GM12878 (cell line): ENCODE measurements at regions not wholly inside any gene's neighbourhood (a gene's known extent, or its start where the extent isn't known, plus 50 kb on each side); places are given as distances from the start of the nearest gene placed in this dataset.

Experiments
- ASH2L ChIP-seq: fragments of 300-600, 200-600 bp; sonication (generic); IDR thresholded peaks from 2 replicates; pipeline ENCODE4 v1.6.1; 2017; ENCODE audit warnings: low read depth, mild to moderate bottlenecking, borderline replicate concordance
- BCL11A ChIP-seq: IDR thresholded peaks from 2 replicates; pipeline ENCODE4 v1.6.1; 2011; ENCODE audit warnings: low read depth, low read length
- BHLHE40 ChIP-seq, 2 experiments: fragments of 450-650 bp in 1 of 2; IDR thresholded peaks; 2 replicates each; pipeline ENCODE4 v1.6.1; 2011 to 2017; ENCODE audit warnings: low read depth in 2 of 2, borderline replicate concordance in 1 of 2, improper control_type of control experiment in 1 of 2, low read length in 1 of 2, mild to moderate bottlenecking in 1 of 2
- BMI1 ChIP-seq: fragments of 450-650 bp; IDR thresholded peaks from 2 replicates; pipeline ENCODE4 v1.6.1; 2016; ENCODE audit warnings: mild to moderate bottlenecking, moderate library complexity, borderline replicate concordance
- BRCA1 ChIP-seq: IDR thresholded peaks from 2 replicates; pipeline ENCODE4 v1.6.1; 2011; ENCODE audit warnings: low read depth, low read length, improper control_type of control experiment
- CBX3 ChIP-seq: fragments of 200-600 bp; sonication (generic); IDR thresholded peaks from 2 replicates; pipeline ENCODE4 v1.6.1; 2016; ENCODE audit warnings: low read depth, borderline replicate concordance
- ETV6 ChIP-seq, 2 experiments: fragments of 450-650 bp in 1 of 2; IDR thresholded peaks in 1 of 2; conservative IDR thresholded peaks in 1 of 2; 2 replicates each; pipeline ENCODE4 v1.6.1; 2014; ENCODE audit warnings: antibody characterized with exemption in 1 of 2, borderline replicate concordance in 1 of 2, low read depth in 1 of 2, mild to moderate bottlenecking in 1 of 2, moderate library complexity in 1 of 2
- IKZF2 ChIP-seq, 2 experiments: fragments of 450-650 bp; IDR thresholded peaks; 2 replicates each; pipeline ENCODE4 v1.6.1; 2017; ENCODE audit warnings: mild to moderate bottlenecking in 2 of 2, moderate library complexity in 2 of 2
- JUNB ChIP-seq: IDR thresholded peaks from 2 replicates; pipeline ENCODE4 v1.6.1; 2016; ENCODE audit warnings: antibody characterized with exemption, mild to moderate bottlenecking
- MTA2 ChIP-seq: fragments of 450-650 bp; IDR thresholded peaks from 2 replicates; pipeline ENCODE4 v1.6.1; 2016; ENCODE audit warnings: low read depth, mild to moderate bottlenecking, moderate library complexity
- MXI1 ChIP-seq: fragments of 150-350 bp; IDR thresholded peaks from 2 replicates; pipeline ENCODE4 v1.6.1; 2011; ENCODE audit warnings: low read depth, mild to moderate bottlenecking, inconsistent platforms, low read length, improper control_type of control experiment
- MYB ChIP-seq: fragments of 150-350 bp; IDR thresholded peaks from 2 replicates; pipeline ENCODE4 v1.6.1; 2014; ENCODE audit warnings: mild to moderate bottlenecking, low read depth, low read length, borderline replicate concordance
- NFXL1 ChIP-seq: fragments of 450-650 bp; IDR thresholded peaks from 2 replicates; pipeline ENCODE4 v1.6.1; 2017; ENCODE audit warnings: antibody characterized with exemption, mild to moderate bottlenecking, borderline replicate concordance
- RAD21 ChIP-seq: IDR thresholded peaks from 2 replicates; pipeline ENCODE4 v1.6.1; 2011; ENCODE audit warnings: mild to moderate bottlenecking, low read depth, low read length, moderate library complexity; ENCODE audit not compliant: insufficient read depth
- SPI1 ChIP-seq: IDR thresholded peaks from 2 replicates; pipeline ENCODE4 v1.6.1; 2011; ENCODE audit warnings: low read depth, mild to moderate bottlenecking, low read length, moderate library complexity, borderline replicate concordance; ENCODE audit not compliant: insufficient read depth
- TCF7 ChIP-seq: IDR thresholded peaks from 2 replicates; pipeline ENCODE4 v1.6.1; 2014; ENCODE audit warnings: antibody characterized with exemption, borderline replicate concordance
- YY1 ChIP-seq: IDR thresholded peaks from 2 replicates; pipeline ENCODE4 v1.6.1; 2011; ENCODE audit warnings: low read depth, mild to moderate bottlenecking, low read length
- ZNF207 ChIP-seq: fragments of 450-650 bp; IDR thresholded peaks from 2 replicates; pipeline ENCODE4 v1.6.1; 2014; ENCODE audit warnings: antibody characterized with exemption, mild to moderate bottlenecking, borderline replicate concordance
- ZNF217 ChIP-seq: fragments of 450-650 bp; IDR thresholded peaks from 2 replicates; pipeline ENCODE4 v1.6.1; 2017; ENCODE audit warnings: antibody characterized with exemption, mild to moderate bottlenecking
- ZNF24 ChIP-seq: fragments of 450-650 bp; IDR thresholded peaks from 2 replicates; pipeline ENCODE4 v1.6.1; 2017; ENCODE audit warnings: antibody characterized with exemption, mild to moderate bottlenecking
- ZNF274 ChIP-seq: IDR thresholded peaks from one replicate; pipeline ENCODE4 v1.8.0; 2011; ENCODE audit not compliant: insufficient read length, insufficient read depth
- ZZZ3 ChIP-seq: IDR thresholded peaks from 2 replicates; pipeline ENCODE4 v1.6.1; 2011; ENCODE audit warnings: low read depth; ENCODE audit not compliant: control insufficient read depth, insufficient read length
- TF ChIP-seq, protein P1 (sequence below): fragments of 450-650 bp; IDR thresholded peaks from 2 replicates; pipeline ENCODE4 v1.6.1; 2017; ENCODE audit warnings: mild to moderate bottlenecking, moderate library complexity
- TF ChIP-seq, protein P2 (sequence below): IDR thresholded peaks from 2 replicates; pipeline ENCODE4 v1.6.1; 2011; ENCODE audit warnings: borderline replicate concordance, low read depth, mild to moderate bottlenecking, moderate library complexity, mixed read lengths, low read length; ENCODE audit not compliant: insufficient read depth; ENCODE audit errors: extremely low read length
- TF ChIP-seq, protein P3 (sequence below), 3 experiments: IDR thresholded peaks in 2 of 3; conservative IDR thresholded peaks in 1 of 3; 2 replicates each; pipeline ENCODE4 v1.5.1; 2011; ENCODE audit warnings: low read depth in 3 of 3, low read length in 3 of 3, mild to moderate bottlenecking in 3 of 3, control low read depth in 2 of 3, moderate library complexity in 2 of 3, inconsistent platforms in 1 of 3, mixed read lengths in 1 of 3; ENCODE audit not compliant: control insufficient read depth in 2 of 3, insufficient read depth in 1 of 3; ENCODE audit errors: extremely low read depth in 1 of 3

DNA sequence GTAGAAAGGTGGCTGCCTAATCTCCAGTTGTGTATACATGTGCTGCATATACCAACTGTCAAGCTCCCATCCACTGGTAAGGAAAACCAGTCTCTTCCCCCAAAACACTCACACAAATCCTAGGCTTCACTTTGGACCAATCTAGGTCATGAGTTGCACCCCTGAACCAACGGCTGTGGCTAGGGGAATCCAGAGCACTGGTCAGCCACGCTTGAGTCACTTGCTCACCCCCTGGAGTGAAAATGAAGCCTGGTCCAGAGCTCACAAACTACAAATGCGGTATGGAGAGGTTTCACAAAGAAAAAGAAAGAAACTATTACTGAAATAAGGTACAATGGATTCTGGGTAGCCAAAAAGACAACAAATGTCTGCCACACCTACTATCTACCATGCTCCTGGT lies 66.1 kb upstream of the NLK start (continued):
- TF ChIP-seq SPI1 (no peak), ETV6 (conservative IDR thresholded peaks at IDR 0.05 in 1 of 2, IDR thresholded peaks at IDR 0.05 in 1 of 2; ENCODE audit: borderline replicate concordance in 1 of 2, low read depth in 1 of 2) (no peak), ZZZ3 (no peak), BCL11A (0 out of 2 replicates have a peak, but pooled peaks have one; percentile 7), MTA2 (peak; percentile 59; the same call in 1 of the 2 replicates), RAD21 (no peak), CBX3 (no peak), IKZF2 (IDR thresholded peaks at IDR 0.05) (peak; percentile 59 to 72; a peak in 3 of 4 replicates), ASH2L (no peak), BRCA1 (no peak), MYB (no peak), ZNF217 (0 out of 2 replicates have a peak, but pooled peaks have one; percentile 29), BMI1 (no peak), JUNB (no peak), ZNF24 (no peak), ZNF274 (no peak), MXI1 (no peak), TCF7 (no peak), ZNF207 (no peak), BHLHE40 (IDR thresholded peaks at IDR 0.05; ENCODE audit: borderline replicate concordance in 1 of 2, low read depth in 2 of 2, low read length in 1 of 2) (peak; percentile 40 to 48; a peak in 2 of 4 replicates), NFXL1 (no peak), YY1 (no peak)
- TF ChIP-seq, protein P1, sequence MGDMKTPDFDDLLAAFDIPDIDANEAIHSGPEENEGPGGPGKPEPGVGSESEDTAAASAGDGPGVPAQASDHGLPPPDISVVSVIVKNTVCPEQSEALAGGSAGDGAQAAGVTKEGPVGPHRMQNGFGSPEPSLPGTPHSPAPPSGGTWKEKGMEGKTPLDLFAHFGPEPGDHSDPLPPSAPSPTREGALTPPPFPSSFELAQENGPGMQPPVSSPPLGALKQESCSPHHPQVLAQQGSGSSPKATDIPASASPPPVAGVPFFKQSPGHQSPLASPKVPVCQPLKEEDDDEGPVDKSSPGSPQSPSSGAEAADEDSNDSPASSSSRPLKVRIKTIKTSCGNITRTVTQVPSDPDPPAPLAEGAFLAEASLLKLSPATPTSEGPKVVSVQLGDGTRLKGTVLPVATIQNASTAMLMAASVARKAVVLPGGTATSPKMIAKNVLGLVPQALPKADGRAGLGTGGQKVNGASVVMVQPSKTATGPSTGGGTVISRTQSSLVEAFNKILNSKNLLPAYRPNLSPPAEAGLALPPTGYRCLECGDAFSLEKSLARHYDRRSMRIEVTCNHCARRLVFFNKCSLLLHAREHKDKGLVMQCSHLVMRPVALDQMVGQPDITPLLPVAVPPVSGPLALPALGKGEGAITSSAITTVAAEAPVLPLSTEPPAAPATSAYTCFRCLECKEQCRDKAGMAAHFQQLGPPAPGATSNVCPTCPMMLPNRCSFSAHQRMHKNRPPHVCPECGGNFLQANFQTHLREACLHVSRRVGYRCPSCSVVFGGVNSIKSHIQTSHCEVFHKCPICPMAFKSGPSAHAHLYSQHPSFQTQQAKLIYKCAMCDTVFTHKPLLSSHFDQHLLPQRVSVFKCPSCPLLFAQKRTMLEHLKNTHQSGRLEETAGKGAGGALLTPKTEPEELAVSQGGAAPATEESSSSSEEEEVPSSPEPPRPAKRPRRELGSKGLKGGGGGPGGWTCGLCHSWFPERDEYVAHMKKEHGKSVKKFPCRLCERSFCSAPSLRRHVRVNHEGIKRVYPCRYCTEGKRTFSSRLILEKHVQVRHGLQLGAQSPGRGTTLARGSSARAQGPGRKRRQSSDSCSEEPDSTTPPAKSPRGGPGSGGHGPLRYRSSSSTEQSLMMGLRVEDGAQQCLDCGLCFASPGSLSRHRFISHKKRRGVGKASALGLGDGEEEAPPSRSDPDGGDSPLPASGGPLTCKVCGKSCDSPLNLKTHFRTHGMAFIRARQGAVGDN: peak; percentile 64
- TF ChIP-seq, protein P2, sequence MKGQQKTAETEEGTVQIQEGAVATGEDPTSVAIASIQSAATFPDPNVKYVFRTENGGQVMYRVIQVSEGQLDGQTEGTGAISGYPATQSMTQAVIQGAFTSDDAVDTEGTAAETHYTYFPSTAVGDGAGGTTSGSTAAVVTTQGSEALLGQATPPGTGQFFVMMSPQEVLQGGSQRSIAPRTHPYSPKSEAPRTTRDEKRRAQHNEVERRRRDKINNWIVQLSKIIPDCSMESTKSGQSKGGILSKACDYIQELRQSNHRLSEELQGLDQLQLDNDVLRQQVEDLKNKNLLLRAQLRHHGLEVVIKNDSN: no peak
- TF ChIP-seq, protein P3, sequence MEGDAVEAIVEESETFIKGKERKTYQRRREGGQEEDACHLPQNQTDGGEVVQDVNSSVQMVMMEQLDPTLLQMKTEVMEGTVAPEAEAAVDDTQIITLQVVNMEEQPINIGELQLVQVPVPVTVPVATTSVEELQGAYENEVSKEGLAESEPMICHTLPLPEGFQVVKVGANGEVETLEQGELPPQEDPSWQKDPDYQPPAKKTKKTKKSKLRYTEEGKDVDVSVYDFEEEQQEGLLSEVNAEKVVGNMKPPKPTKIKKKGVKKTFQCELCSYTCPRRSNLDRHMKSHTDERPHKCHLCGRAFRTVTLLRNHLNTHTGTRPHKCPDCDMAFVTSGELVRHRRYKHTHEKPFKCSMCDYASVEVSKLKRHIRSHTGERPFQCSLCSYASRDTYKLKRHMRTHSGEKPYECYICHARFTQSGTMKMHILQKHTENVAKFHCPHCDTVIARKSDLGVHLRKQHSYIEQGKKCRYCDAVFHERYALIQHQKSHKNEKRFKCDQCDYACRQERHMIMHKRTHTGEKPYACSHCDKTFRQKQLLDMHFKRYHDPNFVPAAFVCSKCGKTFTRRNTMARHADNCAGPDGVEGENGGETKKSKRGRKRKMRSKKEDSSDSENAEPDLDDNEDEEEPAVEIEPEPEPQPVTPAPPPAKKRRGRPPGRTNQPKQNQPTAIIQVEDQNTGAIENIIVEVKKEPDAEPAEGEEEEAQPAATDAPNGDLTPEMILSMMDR (IDR thresholded peaks at IDR 0.05 in 2 of 3, conservative IDR thresholded peaks at IDR 0.05 in 1 of 3; ENCODE audit: control insufficient read depth in 2 of 3, extremely low read depth in 1 of 3, insufficient read depth in 1 of 3, low read depth in 3 of 3, low read length in 3 of 3): no peak
